SU-DHL-6 (cell line): ENCODE measurements at regions not wholly inside any gene's neighbourhood (a gene's known extent, or its start where the extent isn't known, plus 50 kb on each side); places are given as distances from the start of the nearest gene placed in this dataset.

ENCODE experiments used
- EZH2phosphoT487 ChIP-seq: fragments of 200-600 bp; sonication (generic), shearing (Covaris generic); conservative IDR thresholded peaks from 2 replicates; pipeline ENCODE4 v1.6.1; 2018; ENCODE audit warnings: mild to moderate bottlenecking, antibody characterized with exemption, low read length, moderate library complexity, mixed read lengths
- TF ChIP-seq, protein P1 (sequence below): fragments of 200-600 bp; sonication (generic); IDR thresholded peaks from one replicate; pipeline ENCODE4 v1.5.1; 2017; ENCODE audit warnings: antibody characterized with exemption, mild to moderate bottlenecking, low read length, moderate library complexity; ENCODE audit not compliant: insufficient read depth, poor library complexity, severe bottlenecking

DNA sequence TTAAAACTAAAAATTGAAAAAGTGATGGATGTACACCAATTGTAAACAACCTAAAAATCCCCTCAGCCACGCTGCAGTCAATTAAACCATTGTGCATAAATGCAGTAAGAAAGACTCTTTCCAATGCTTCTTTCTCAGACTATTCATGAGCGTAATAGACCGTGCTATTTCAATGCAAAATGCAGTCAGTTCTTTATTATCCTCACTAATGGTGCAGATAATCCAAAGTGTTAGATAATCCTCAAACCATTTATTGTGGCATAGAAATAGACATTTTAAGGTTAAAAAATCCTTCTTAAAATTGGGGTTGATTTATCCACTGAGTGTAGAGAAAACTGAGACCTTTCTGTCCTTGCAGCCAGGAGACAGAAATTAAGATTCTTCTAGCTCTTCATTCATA is 1862.8 kb downstream of the EFNA5 start:
- TF ChIP-seq, protein P1, sequence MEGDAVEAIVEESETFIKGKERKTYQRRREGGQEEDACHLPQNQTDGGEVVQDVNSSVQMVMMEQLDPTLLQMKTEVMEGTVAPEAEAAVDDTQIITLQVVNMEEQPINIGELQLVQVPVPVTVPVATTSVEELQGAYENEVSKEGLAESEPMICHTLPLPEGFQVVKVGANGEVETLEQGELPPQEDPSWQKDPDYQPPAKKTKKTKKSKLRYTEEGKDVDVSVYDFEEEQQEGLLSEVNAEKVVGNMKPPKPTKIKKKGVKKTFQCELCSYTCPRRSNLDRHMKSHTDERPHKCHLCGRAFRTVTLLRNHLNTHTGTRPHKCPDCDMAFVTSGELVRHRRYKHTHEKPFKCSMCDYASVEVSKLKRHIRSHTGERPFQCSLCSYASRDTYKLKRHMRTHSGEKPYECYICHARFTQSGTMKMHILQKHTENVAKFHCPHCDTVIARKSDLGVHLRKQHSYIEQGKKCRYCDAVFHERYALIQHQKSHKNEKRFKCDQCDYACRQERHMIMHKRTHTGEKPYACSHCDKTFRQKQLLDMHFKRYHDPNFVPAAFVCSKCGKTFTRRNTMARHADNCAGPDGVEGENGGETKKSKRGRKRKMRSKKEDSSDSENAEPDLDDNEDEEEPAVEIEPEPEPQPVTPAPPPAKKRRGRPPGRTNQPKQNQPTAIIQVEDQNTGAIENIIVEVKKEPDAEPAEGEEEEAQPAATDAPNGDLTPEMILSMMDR, result no peak
- no peak for TF ChIP-seq EZH2phosphoT487
